KG1 (cell line): ENCODE measurements at regions not wholly inside any gene's neighbourhood (a gene's known extent, or its start where the extent isn't known, plus 50 kb on each side); places are given as distances from the start of the nearest gene placed in this dataset.
"Not testable (repeated sequence)": the region's sequence is repeated elsewhere in the genome, so short reads cannot be mapped to it uniquely, and the experiment has no call there.

Experiments
- DNase-seq: peaks from one replicate; lab custom pipeline; 2025; lab: John Stamatoyannopoulos, UW

GRCh38 chr10:28444031-28444430 lies 88.9 kb upstream of the WAC start:
- DNase-seq: no peak

DNA sequence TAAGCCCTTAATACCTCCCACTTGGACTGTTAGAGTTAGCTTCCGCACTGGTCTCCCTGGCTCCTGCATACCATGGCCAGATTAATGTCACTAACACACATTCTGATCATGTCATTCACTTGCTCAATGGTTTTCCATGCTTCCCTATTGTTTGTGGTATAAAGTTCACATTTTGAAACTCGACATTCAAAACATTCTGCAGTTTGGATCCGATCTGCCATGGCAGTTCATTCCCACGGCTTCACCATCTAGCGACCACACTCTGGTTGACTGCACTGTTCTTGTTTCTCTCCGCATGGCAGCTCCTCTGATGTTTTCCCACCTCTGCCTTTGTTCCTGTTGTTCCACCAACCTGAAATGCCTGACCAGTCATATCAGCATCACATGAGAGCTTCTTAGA lies 87.4 kb upstream of the WAC start:
- DNase-seq: no peak

- no peak for DNase-seq
These were observed 83.5 kb upstream of the WAC start for GRCh38 chr10:28449382-28449781.

- DNase-seq: no peak
These were observed 83.0 kb upstream of the WAC start for GRCh38 chr10:28449926-28450325.

GRCh38 chr10:28453926-28454325 lies 79.0 kb upstream of the WAC start:
- DNase-seq: no peak

GRCh38 chr10:28457110-28457509 lies 75.8 kb upstream of the WAC start:
- no peak for DNase-seq

DNA sequence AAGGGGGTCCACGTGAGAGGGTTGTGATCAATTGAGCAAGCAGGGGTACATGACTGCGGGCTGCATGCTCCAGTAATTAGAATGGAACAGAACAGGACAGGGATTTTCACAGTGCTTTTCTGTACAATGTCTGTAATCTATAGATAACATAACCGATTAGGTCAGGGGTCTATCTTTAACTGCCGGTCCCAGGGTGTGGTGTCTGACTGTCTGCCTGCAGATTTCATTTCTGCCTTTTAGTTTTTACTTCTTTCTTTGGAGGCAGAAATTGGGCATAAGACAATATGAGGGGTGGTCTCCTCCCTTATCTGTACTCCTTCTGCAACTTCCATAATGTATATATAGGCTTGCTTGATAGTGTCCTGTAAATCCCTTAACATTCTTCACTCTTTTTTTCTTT lies 75.0 kb upstream of the WAC start:
- not testable (repeated sequence) for DNase-seq

GRCh38 chr10:28459453-28460144 lies 73.3 kb upstream of the WAC start:
- DNase-seq: no peak

- no peak for DNase-seq
These were observed 69.8 kb upstream of the WAC start for GRCh38 chr10:28463141-28463540.

DNA sequence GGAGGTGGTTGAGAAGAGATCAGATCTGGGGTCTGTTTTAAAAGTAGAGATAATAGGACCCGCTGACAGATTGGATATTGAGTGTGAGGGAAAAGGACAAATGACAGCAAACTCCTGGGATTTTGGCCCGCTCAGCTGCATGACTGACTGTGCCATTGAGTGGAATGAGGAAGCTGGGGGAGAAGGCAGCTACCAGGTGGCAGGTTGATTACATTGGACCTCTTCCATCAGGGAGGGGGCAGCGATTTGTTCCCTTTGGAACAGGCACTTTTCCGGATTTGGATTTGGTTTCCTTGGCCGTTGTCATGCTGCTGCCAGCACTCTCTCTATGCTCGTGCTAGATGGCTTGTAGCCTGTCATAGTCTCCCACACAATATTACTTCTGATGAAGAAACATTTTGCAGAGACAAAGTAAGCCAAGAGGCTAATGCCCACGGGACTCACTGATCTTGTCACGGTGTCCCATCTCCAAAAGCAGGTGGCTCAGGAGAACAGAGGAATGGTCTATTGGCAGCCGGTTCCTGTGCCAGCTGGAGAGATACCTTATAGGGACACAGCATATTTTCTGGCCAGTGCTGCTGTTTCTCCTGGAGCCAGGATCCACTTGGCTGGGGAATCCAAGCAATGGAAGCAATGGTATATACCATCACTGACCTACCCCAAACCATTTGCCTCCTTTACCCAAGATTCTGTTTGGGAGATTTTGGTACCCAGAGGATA lies 69.1 kb upstream of the WAC start:
- no peak for DNase-seq

DNA sequence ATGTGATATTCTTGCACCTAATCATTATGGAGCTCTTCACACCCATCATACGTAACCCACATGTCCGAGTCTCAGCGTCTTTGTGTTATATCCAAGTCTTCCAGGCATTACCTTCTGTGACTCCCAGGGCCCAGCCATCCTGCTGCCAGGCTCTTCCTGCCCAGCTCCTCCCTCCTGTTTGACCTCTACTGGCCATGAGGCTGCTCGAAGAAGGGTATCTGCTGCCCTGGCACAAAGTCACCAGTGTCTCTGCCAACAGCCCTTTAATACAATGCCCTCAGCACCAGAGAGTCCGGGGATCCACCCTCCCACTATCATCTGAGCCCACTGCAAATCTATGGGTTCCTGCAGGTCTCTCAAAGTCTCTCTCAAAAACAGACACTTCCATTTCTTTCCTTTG lies 65.3 kb upstream of the WAC start:
- DNase-seq: no peak

DNA sequence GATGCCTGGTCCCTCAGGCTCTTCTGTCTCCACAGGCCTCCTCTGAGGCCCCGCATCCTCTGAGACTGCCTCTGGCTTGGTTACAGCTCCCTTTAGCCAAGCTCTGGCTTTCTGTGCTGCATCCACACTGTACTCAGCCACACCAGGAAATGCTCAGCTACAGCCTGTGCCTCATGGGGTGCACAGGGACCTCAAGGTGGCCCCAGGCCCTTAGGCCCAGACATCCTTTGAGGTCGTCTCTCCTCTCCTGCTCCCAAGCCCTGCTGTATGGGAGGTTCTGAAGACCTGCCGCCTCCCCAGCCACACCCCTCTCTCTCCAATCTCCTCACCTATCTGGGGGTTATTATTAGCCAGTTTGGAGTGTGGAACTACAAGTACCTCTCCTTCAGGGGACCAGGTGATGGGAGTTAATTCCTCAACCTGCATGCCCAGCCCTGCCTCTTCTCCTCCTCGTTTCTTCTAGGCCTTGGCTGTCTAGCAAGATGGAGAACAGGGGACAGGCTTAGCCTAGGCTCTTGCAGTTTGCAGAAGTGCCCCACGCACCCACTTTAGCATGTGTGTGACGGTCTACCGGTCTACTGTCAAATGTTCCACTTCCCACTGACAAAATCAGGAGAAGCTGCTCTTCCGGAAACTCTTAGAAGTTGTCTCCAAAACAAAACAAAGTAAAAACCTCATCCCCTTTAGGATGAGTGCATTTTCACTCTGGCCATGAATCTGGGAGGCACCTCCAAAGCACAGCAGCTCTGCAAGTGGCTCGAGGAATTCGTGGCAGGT lies 64.0 kb upstream of the WAC start:
- DNase-seq: no peak

GRCh38 chr10:28470873-28471651 lies 61.9 kb upstream of the WAC start:
- no peak for DNase-seq

DNA sequence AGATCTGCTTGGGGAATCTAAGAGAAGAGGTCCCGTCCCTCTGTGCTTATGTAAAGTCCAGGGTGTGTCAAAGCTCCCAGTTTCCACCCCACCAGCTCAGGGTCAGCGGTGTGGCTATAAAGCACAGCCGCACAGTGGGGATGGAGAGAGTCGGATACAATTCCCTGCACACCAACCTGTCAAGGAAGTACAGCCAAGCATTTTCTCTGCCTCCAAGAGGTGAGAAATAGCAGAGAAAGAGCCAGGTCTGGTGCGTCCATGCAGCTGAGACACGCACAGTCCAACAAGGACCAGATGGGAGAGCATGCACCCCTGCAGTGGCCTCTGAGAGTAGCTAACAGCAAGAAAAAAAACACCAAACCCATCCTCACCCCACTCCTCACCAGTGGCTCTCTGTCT lies 61.3 kb upstream of the WAC start:
- no peak for DNase-seq

DNA sequence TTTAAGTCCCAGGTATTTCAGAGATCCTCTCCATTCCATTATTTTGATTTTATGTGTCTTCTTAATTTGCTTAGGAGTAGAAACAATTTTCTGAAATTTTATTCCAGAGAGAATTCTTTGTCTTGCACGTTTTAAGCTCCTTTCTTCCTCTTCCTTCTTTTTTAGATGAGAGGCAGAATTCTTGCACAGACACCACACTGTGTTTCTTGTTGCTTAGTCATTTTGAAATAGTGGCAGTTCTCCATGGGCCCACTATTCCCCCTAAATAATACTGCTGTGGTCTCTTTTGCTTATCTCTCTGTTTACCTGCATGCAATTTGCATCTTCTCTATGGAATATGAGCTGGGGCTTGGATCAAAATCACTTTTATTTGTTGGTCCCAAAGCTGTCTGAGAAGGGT lies 54.3 kb upstream of the WAC start:
- DNase-seq: no peak

DNA sequence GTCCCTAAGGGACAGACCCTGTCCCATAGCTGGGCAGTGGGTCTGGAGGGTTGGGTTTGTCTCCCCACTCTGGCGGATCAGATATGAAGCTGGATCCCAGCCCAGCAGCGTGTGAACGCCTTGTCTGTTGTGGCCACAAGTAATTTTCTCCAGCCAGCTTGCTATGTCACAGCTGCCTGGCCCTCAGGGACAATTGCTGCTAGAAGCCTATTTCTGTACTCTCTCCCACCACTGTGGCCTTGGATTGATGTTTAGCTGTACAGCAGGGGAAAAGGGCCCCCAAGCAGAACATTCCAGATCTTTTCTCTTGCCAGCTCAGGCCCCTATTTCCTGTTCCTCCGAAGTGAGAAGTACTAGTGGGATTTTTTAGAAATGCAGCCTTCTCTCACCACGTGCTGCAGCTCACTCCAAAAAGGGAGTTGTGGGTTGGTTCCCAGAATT lies 53.5 kb upstream of the WAC start:
- no peak for DNase-seq

- no peak for DNase-seq
These were observed 52.8 kb upstream of the WAC start for GRCh38 chr10:28479927-28480627.

GRCh38 chr10:28480628-28480965 lies 52.3 kb upstream of the WAC start:
- no peak for DNase-seq

DNA sequence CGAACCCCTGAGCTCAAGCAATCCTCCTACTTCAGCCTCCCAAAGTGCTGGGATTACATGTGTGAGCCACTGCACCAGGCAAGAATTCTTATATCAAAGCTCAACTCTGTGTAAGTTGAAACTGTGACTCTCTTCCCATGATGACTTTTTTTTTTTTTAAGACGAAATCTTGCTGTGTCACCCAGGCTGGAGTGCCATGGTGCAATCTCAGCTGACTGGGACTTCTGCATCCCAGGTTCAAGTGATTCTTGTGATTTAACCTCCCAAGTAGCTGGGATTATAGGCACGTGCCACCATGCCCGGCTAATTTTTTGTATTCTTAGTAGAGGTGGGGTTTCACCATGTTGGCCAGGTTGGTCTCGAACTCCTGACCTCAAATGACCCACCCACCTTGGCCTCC lies 51.6 kb upstream of the WAC start:
- not testable (repeated sequence) for DNase-seq

DNA sequence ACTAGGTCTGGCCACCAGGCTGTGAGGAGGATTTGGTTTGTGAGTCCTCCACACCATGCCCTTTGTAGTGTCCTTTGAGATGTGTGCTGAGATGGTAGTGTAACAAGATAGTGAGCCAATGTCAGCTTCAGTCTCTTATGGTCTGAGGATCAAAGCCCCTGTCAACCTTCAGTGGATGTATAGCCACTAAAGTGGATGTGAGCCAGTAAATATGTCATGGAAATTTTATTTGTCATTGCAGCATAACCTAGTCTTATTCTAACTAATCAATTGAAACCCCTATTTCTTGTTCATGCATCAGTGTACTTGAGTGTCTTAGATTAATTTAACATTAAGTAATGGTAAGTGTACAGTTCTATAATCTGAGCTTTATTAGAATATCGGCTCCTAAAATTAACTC lies 51.0 kb upstream of the WAC start:
- no peak for DNase-seq
